Liver (tissue), 8 donors: ENCODE measurements at regions not wholly inside any gene's neighbourhood (a gene's known extent, or its start where the extent isn't known, plus 50 kb on each side); places are given as distances from the start of the nearest gene placed in this dataset.

Source experiments
- DNase-seq: peaks from one replicate; pipeline ENCODE4 v3.0.0-alpha.2; 2017; ENCODE audit warnings: low spot score
- H3K27ac ChIP-seq, 2 donors: one replicate each; pipeline ENCODE4 v1.7.0; 2013; ENCODE audit warnings: inconsistent platforms in 2 of 2, low read length in 2 of 2, control low read depth in 1 of 2, low read depth in 1 of 2, mild to moderate bottlenecking in 1 of 2
- H3K27me3 ChIP-seq, 4 donors: one replicate each; pipeline versions ENCODE4 v1.6.1 to v1.7.0; 2013; ENCODE audit warnings: low read length in 3 of 4, inconsistent platforms in 1 of 4, mild to moderate bottlenecking in 1 of 4, moderate library complexity in 1 of 4; ENCODE audit not compliant: control insufficient read depth in 4 of 4, insufficient read depth in 4 of 4
- H3K36me3 ChIP-seq, 4 donors: one replicate each; pipeline versions ENCODE4 v1.6.1 to v1.7.0; 2013; ENCODE audit warnings: low read length in 3 of 4, mild to moderate bottlenecking in 3 of 4, low read depth in 1 of 4, moderate library complexity in 1 of 4; ENCODE audit not compliant: control insufficient read depth in 4 of 4, insufficient read depth in 3 of 4
- H3K4me1 ChIP-seq, 4 donors: one replicate each; pipeline versions ENCODE4 v1.6.1 to v1.7.0; 2013; ENCODE audit warnings: low read length in 3 of 4, mild to moderate bottlenecking in 3 of 4, moderate library complexity in 1 of 4; ENCODE audit not compliant: control insufficient read depth in 4 of 4, insufficient read depth in 4 of 4
- H3K4me3 ChIP-seq, 3 donors: one replicate each; pipeline versions ENCODE4 v1.6.1 to v1.7.0; 2013; ENCODE audit warnings: low read length in 3 of 3, control low read depth in 1 of 3, low read depth in 1 of 3, mild to moderate bottlenecking in 1 of 3
- H3K9ac ChIP-seq, 2 donors: one replicate each; pipeline ENCODE4 v1.7.0; 2013; ENCODE audit warnings: low read length in 2 of 2, mild to moderate bottlenecking in 2 of 2, moderate library complexity in 2 of 2, control low read depth in 1 of 2, low read depth in 1 of 2
- H3K9me3 ChIP-seq, 4 donors: one replicate each; pipeline versions ENCODE4 v1.6.1 to v1.7.0; 2013; ENCODE audit warnings: low read length in 3 of 4; ENCODE audit not compliant: control insufficient read depth in 4 of 4
- ATF3 ChIP-seq: IDR thresholded peaks from 2 replicates; pipeline ENCODE4 v1.6.1; 2016; ENCODE audit warnings: antibody characterized with exemption
- CTCF ChIP-seq: fragments of 150-350 bp; IDR thresholded peaks from 2 replicates; pipeline ENCODE4 v1.5.1; 2017; ENCODE audit warnings: improper control_type of control experiment, low read depth, low read length; ENCODE audit not compliant: missing input control
- EGR1 ChIP-seq, 2 donors: IDR thresholded peaks; 2 replicates each; pipeline ENCODE4 v1.6.1; 2016 to 2018; ENCODE audit warnings: antibody characterized with exemption in 2 of 2, low read depth in 2 of 2
- FOXA1 ChIP-seq: IDR thresholded peaks from 2 replicates; pipeline ENCODE4 v1.6.1; 2016; ENCODE audit warnings: antibody characterized with exemption
- FOXA2 ChIP-seq: IDR thresholded peaks from 2 replicates; pipeline ENCODE4 v1.6.1; 2016; ENCODE audit warnings: antibody characterized with exemption
- GABPA ChIP-seq, 2 donors: IDR thresholded peaks in 1 of 2; conservative IDR thresholded peaks in 1 of 2; 2 replicates each; pipeline ENCODE4 v1.6.1; 2016; ENCODE audit warnings: antibody characterized with exemption in 2 of 2, mild to moderate bottlenecking in 1 of 2, moderate library complexity in 1 of 2
- HNF4A ChIP-seq, 2 donors: conservative IDR thresholded peaks; 2 replicates each; pipeline ENCODE4 v1.6.1; 2016; ENCODE audit warnings: antibody characterized with exemption in 2 of 2, mild to moderate bottlenecking in 2 of 2
- MAX ChIP-seq: IDR thresholded peaks from 2 replicates; pipeline ENCODE4 v1.6.1; 2016; ENCODE audit warnings: antibody characterized with exemption
- NR2F2 ChIP-seq: IDR thresholded peaks from 2 replicates; pipeline ENCODE4 v1.6.1; 2016; ENCODE audit warnings: antibody characterized with exemption
- RAD21 ChIP-seq, 2 donors: IDR thresholded peaks; 2 replicates each; pipeline ENCODE4 v1.6.1; 2016; ENCODE audit warnings: antibody characterized with exemption in 2 of 2, mild to moderate bottlenecking in 2 of 2
- REST ChIP-seq: IDR thresholded peaks from 2 replicates; pipeline ENCODE4 v1.6.1; 2016; ENCODE audit warnings: antibody characterized with exemption, mild to moderate bottlenecking
- SP1 ChIP-seq: IDR thresholded peaks from 2 replicates; pipeline ENCODE4 v1.6.1; 2018; ENCODE audit warnings: antibody characterized with exemption, mild to moderate bottlenecking
- TAF1 ChIP-seq: conservative IDR thresholded peaks from 2 replicates; pipeline ENCODE4 v1.6.1; 2016; ENCODE audit warnings: antibody characterized with exemption, mild to moderate bottlenecking
- YY1 ChIP-seq: IDR thresholded peaks from 2 replicates; pipeline ENCODE4 v1.6.1; 2016; ENCODE audit warnings: antibody characterized with exemption, mild to moderate bottlenecking
- ZBTB33 ChIP-seq: IDR thresholded peaks from 2 replicates; pipeline ENCODE4 v1.6.1; 2016; ENCODE audit warnings: antibody characterized with exemption
- WGBS: extraction: QIAGEN DNeasy Blood & Tissue Kit; methylation state at CpG from one replicate; pipeline ENCODE4 v1.1.7; 2013; 5-methylcytosine and 5-hydroxymethylcytosine counted together
- donor health status: healthy.
- donor health status: healthy.
- donor health status: healthy.
- donor health status: healthy.
- donor health status: healthy.

GRCh38 chr11:127632546-127632945 lies 632.0 kb upstream of the KIRREL3 start:
- Histone ChIP-seq H3K9me3 (no peaks in the 10 kb centered on the region), H3K36me3 (no peaks in the 10 kb centered on the region), H3K9ac (no peak overlapping the region), H3K27me3 (no peaks in the 10 kb centered on the region), H3K4me1 (peaks cover 0 to 9% (median 4%) of the 10 kb centered on the region in 4 donors), H3K4me3 (no peak overlapping the region), H3K27ac (no peak overlapping the region)
- 90% methylated on average over 4 of the region's 4 CpGs for WGBS
- no peak for TF ChIP-seq EGR1 (IDR thresholded peaks at IDR 0.05; ENCODE audit: low read depth in 2 of 2)
- DNase-seq: no peak

- no peak overlapping the region for H3K27ac ChIP-seq
These were observed 631.4 kb upstream of the KIRREL3 start for GRCh38 chr11:127631974-127632373.

More at GRCh38 chr11:127631974-127632373, 631.4 kb upstream of the KIRREL3 start:
- H3K27me3 ChIP-seq: no peaks in the 10 kb centered on the region
- 93% methylated on average over 5 of the region's 5 CpGs for WGBS
- DNase-seq: no peak
- no peak for TF ChIP-seq RAD21 (IDR thresholded peaks at IDR 0.05)
- TF ChIP-seq NR2F2: no peak
- TF ChIP-seq SP1: no peak
- no peak for TF ChIP-seq REST
- no peak for TF ChIP-seq ATF3
- no peak for TF ChIP-seq GABPA (IDR thresholded peaks at IDR 0.05 in 1 of 2, conservative IDR thresholded peaks at IDR 0.05 in 1 of 2)
- no peak for TF ChIP-seq YY1
- no peak for TF ChIP-seq CTCF
- no peak for TF ChIP-seq FOXA1
- no peak for TF ChIP-seq TAF1
- no peak for TF ChIP-seq EGR1 (IDR thresholded peaks at IDR 0.05; ENCODE audit: low read depth in 2 of 2)
- no peak for TF ChIP-seq MAX
- no peak for TF ChIP-seq FOXA2
- no peak for TF ChIP-seq HNF4A (conservative IDR thresholded peaks at IDR 0.05)
- no peak for TF ChIP-seq ZBTB33
- no peaks in the 10 kb centered on the region for H3K9me3 ChIP-seq
- no peak overlapping the region for H3K9ac ChIP-seq
- no peaks in the 10 kb centered on the region for H3K36me3 ChIP-seq
- H3K4me1 ChIP-seq: peaks cover 0 to 10% (median 7%) of the 10 kb centered on the region in 4 donors
- H3K4me3 ChIP-seq: no peak overlapping the region
